Stomach (tissue), 4 donors: ENCODE measurements at regions not wholly inside any gene's neighbourhood (a gene's known extent, or its start where the extent isn't known, plus 50 kb on each side); places are given as distances from the start of the nearest gene placed in this dataset.

Experiments
- POLR2A ChIP-seq, 4 donors: fragments of 450-650 bp; IDR thresholded peaks; one replicate each; pipeline ENCODE4 v1.6.1; 2016; ENCODE audit warnings: antibody characterized with exemption in 4 of 4, control low read depth in 2 of 4, mild to moderate bottlenecking in 1 of 4, moderate library complexity in 1 of 4
- TF ChIP-seq, protein P1 (sequence below), 7 experiments: fragments of 450-650 bp in 4 of 7; fragments of 200-600 bp in 3 of 7; sonication (generic) in 3 of 7; IDR thresholded peaks; one replicate each; pipeline ENCODE4 v1.5.1; 2016 to 2019; ENCODE audit warnings: antibody characterized with exemption in 7 of 7, control low read depth in 2 of 7, mild to moderate bottlenecking in 1 of 7

DNA sequence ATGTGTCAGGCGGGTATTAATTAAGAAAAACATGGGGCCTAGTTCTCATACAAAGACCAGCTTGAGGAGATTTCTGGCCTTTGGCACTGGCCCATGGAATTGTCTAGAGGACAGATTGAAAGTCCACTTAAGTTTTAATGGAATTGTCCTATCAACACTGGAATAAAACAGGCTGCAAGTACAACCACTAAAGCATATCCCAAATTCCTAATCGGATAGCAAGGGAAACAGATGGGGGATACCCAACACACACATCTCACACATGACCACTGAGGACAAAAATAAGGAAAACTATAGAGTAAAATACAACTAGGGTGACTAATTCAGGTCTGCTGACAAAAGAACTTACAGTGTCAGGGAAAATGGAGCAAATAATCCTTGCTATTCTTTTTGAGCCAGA lies 167.8 kb downstream of the GASK1B start:
- TF ChIP-seq, protein P1, sequence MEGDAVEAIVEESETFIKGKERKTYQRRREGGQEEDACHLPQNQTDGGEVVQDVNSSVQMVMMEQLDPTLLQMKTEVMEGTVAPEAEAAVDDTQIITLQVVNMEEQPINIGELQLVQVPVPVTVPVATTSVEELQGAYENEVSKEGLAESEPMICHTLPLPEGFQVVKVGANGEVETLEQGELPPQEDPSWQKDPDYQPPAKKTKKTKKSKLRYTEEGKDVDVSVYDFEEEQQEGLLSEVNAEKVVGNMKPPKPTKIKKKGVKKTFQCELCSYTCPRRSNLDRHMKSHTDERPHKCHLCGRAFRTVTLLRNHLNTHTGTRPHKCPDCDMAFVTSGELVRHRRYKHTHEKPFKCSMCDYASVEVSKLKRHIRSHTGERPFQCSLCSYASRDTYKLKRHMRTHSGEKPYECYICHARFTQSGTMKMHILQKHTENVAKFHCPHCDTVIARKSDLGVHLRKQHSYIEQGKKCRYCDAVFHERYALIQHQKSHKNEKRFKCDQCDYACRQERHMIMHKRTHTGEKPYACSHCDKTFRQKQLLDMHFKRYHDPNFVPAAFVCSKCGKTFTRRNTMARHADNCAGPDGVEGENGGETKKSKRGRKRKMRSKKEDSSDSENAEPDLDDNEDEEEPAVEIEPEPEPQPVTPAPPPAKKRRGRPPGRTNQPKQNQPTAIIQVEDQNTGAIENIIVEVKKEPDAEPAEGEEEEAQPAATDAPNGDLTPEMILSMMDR (IDR thresholded peaks at IDR 0.05), result no peak
- TF ChIP-seq POLR2A (IDR thresholded peaks at IDR 0.05), result no peak
